Endodermal cell (in vitro differentiated cells): ENCODE measurements at regions not wholly inside any gene's neighbourhood (a gene's known extent, or its start where the extent isn't known, plus 50 kb on each side); places are given as distances from the start of the nearest gene placed in this dataset.

ENCODE experiments used
- DNase-seq: peaks from one replicate; pipeline ENCODE4 v3.0.0-alpha.2; 2017
- H3K27ac ChIP-seq: 2 replicates; pipeline ENCODE4 v1.5.1; 2013; ENCODE audit warnings: mild to moderate bottlenecking, low read depth, low read length, moderate library complexity
- H3K27me3 ChIP-seq: 2 replicates; pipeline ENCODE4 v1.6.1; 2013; ENCODE audit warnings: mild to moderate bottlenecking, low read length, moderate library complexity; ENCODE audit not compliant: insufficient read depth, control insufficient read depth, poor library complexity, severe bottlenecking
- H3K36me3 ChIP-seq: 2 replicates; pipeline ENCODE4 v1.7.0; 2013; ENCODE audit warnings: mild to moderate bottlenecking, low read length, moderate library complexity; ENCODE audit not compliant: control insufficient read depth, insufficient read depth
- H3K4me1 ChIP-seq: one replicate; pipeline ENCODE4 v1.7.0; 2013; ENCODE audit warnings: low read length; ENCODE audit not compliant: control insufficient read depth, insufficient read depth
- H3K4me3 ChIP-seq: 2 replicates; pipeline ENCODE4 v1.5.1; 2013; ENCODE audit warnings: mild to moderate bottlenecking, low read length, moderate library complexity
- H3K9ac ChIP-seq: 2 replicates; pipeline ENCODE4 v1.6.1; 2013; ENCODE audit warnings: mild to moderate bottlenecking, low read length, moderate library complexity; ENCODE audit not compliant: poor library complexity, severe bottlenecking; ENCODE audit errors: extremely low read depth
- H3K9me3 ChIP-seq: 2 replicates; pipeline ENCODE4 v1.6.1; 2013; ENCODE audit warnings: mild to moderate bottlenecking, low read length, moderate library complexity; ENCODE audit not compliant: control insufficient read depth
- H3K27ac Mint-ChIP-seq: 2 replicates; pipeline ENCODE4 v1.8.0; 2020; ENCODE audit warnings: mixed read lengths
- H3K27me3 Mint-ChIP-seq: 2 replicates; pipeline ENCODE4 v1.8.0; 2021; ENCODE audit warnings: mild to moderate bottlenecking, mixed read lengths; ENCODE audit not compliant: insufficient read depth
- H3K36me3 Mint-ChIP-seq: 2 replicates; pipeline ENCODE4 v1.8.0; 2020; ENCODE audit warnings: low read depth, mixed read lengths
- H3K4me1 Mint-ChIP-seq: 2 replicates; pipeline ENCODE4 v1.8.0; 2020; ENCODE audit warnings: mixed read lengths
- H3K4me3 Mint-ChIP-seq: 2 replicates; pipeline ENCODE4 v1.8.0; 2020; ENCODE audit warnings: mild to moderate bottlenecking, moderate library complexity, mixed read lengths
- H3K9me3 Mint-ChIP-seq: 2 replicates; pipeline ENCODE4 v1.8.0; 2020; ENCODE audit warnings: mild to moderate bottlenecking, mixed read lengths
- WGBS, 2 experiments: methylation state at CpG; one replicate each; pipeline versions ENCODE4 v1.1.5 to v1.1.7; 2013; ENCODE audit warnings: missing lambda C conversion rate in 2 of 2, mixed read lengths in 1 of 2; ENCODE audit not compliant: insufficient coverage in 1 of 2, insufficient read length in 1 of 2; 5-methylcytosine and 5-hydroxymethylcytosine counted together
- TF ChIP-seq, protein P1 (sequence below): fragments of 200-600 bp; sonication (generic); conservative IDR thresholded peaks from 2 replicates; pipeline ENCODE4 v1.5.0; 2021; ENCODE audit warnings: antibody characterized with exemption, mild to moderate bottlenecking

DNA sequence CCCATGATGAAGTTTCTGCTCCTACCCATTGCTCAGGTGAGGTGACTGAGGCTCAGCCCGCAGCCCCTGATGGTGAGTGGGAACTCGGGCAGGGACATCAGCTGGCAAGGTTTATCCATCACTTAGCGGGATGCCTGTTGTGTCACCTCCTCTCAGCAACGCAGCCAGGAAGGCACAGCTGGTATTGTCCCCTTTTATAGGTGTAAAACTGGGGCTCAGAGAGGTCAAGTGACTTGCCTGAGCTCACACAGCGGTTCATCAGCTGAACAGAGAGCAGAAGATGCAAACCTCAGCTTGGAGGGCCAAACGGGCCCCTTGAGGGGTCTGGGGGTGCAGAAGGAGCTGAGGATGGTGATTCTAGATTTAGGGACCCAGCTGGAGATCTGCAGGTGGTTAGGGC lies 143.6 kb downstream of the PHETA1 start:
- no peak for DNase-seq
- peaks cover 8% of the 10 kb centered on the region for H3K36me3 Mint-ChIP-seq
- no peaks in the 10 kb centered on the region for H3K27me3 ChIP-seq
- no peak overlapping the region for H3K27ac Mint-ChIP-seq
- no peak overlapping the region for H3K4me3 Mint-ChIP-seq
- H3K9me3 ChIP-seq, result no peaks in the 10 kb centered on the region
- H3K4me1 Mint-ChIP-seq, result no peaks in the 10 kb centered on the region
- H3K27me3 Mint-ChIP-seq, result no peaks in the 10 kb centered on the region
- TF ChIP-seq, protein P1, sequence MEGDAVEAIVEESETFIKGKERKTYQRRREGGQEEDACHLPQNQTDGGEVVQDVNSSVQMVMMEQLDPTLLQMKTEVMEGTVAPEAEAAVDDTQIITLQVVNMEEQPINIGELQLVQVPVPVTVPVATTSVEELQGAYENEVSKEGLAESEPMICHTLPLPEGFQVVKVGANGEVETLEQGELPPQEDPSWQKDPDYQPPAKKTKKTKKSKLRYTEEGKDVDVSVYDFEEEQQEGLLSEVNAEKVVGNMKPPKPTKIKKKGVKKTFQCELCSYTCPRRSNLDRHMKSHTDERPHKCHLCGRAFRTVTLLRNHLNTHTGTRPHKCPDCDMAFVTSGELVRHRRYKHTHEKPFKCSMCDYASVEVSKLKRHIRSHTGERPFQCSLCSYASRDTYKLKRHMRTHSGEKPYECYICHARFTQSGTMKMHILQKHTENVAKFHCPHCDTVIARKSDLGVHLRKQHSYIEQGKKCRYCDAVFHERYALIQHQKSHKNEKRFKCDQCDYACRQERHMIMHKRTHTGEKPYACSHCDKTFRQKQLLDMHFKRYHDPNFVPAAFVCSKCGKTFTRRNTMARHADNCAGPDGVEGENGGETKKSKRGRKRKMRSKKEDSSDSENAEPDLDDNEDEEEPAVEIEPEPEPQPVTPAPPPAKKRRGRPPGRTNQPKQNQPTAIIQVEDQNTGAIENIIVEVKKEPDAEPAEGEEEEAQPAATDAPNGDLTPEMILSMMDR, result no peak
- H3K4me3 ChIP-seq, result no peak overlapping the region
- H3K9ac ChIP-seq, result no peak overlapping the region
- WGBS, 2 experiments, result 96 to 98% methylated on average over 6 of the region's 6 CpGs
- no peaks in the 10 kb centered on the region for H3K9me3 Mint-ChIP-seq
- H3K27ac ChIP-seq, result no peak overlapping the region
- H3K36me3 ChIP-seq, result no peaks in the 10 kb centered on the region
- H3K4me1 ChIP-seq, result no peaks in the 10 kb centered on the region

DNA sequence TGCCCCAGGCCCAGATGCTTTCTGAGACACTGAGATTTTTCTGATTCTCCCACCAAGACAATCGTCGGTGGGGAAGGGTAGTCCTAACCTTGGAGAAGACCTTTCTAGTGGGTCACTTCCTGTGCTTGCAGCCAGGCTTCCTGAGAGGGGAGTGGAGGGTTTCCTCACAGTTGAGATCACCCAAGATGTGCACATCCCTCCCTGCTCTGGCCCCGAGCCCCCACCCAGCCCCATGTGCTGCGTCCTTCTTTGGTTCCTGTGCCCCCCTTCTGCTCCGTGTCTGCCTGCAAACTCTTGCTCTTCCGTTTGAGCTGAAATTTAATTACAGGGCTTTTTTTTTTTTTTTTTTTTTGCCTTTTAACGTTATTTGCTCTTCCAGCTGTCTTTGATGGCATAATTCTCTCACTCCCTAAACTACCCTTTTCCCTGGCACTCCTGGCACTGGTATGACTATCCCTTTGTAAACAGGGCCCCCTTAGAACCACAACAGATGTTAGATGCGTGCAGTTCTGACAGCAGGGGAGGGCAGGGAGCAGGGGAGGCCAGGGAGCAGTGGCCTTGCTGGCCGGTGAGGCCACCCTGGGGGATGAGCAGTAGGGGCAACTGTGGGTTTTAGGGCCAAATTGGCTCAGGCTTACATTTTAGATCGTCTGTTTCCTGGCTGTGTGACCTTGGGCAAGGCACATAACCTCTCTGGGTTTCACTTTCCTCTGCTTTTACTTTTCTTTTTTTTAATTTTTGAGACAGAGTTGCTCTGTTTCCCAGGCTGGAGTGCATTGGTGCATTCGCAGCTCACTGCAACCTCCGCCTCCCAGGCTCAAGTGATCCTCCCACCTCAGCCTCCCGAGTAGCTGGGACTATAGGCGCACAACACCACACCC lies 144.5 kb downstream of the PHETA1 start:
- H3K9ac ChIP-seq, result no peak overlapping the region
- DNase-seq, result no peak
- H3K36me3 Mint-ChIP-seq, result peaks cover 9% of the 10 kb centered on the region

DNA sequence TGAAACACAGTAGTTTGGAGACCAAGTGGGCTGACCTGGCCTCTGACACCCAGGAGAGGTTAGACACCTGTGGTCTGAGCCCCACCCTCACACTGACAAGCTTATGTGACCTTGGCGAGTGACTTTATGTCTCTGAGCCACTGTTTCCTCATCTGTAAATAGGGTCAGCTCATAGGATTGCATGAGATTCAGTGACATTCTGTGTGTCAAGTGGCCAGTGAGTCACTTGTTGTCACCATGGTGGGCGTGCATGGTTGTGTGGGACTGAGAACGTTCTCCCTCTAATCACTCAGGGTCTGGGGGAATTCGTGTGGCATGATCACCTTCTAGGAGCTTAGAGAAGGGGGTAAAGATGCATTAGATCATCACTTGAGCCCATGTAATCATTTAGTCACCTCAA lies 146.4 kb downstream of the PHETA1 start:
- no peaks in the 10 kb centered on the region for H3K36me3 ChIP-seq
- H3K9me3 ChIP-seq, result no peaks in the 10 kb centered on the region
- H3K4me3 ChIP-seq, result no peak overlapping the region
- no peak overlapping the region for H3K9ac ChIP-seq
- H3K36me3 Mint-ChIP-seq, result peaks cover 18% of the 10 kb centered on the region
- H3K4me1 ChIP-seq, result no peaks in the 10 kb centered on the region
- 80 to 82% methylated on average over 2 to 4 of the region's 4 CpGs for WGBS, 2 experiments
- H3K27ac Mint-ChIP-seq, result no peak overlapping the region
- no peaks in the 10 kb centered on the region for H3K9me3 Mint-ChIP-seq
- TF ChIP-seq, protein P1, result no peak
- no peaks in the 10 kb centered on the region for H3K4me1 Mint-ChIP-seq
- no peaks in the 10 kb centered on the region for H3K27me3 Mint-ChIP-seq
- H3K4me3 Mint-ChIP-seq, result no peak overlapping the region
- no peaks in the 10 kb centered on the region for H3K27me3 ChIP-seq
- H3K27ac ChIP-seq, result no peak overlapping the region
- no peak for DNase-seq

More for the DNA sequence above, 144.5 kb downstream of the PHETA1 start:
- WGBS, 2 experiments, result 85 to 90% methylated on average over 5 to 12 of the region's 14 CpGs
- no peaks in the 10 kb centered on the region for H3K4me1 ChIP-seq
- Mint-ChIP-seq H3K9me3 (no peaks in the 10 kb centered on the region), H3K27me3 (no peaks in the 10 kb centered on the region), H3K4me1 (no peaks in the 10 kb centered on the region), H3K4me3 (no peak overlapping the region), H3K27ac (no peak overlapping the region)
- H3K9me3 ChIP-seq, result no peaks in the 10 kb centered on the region
- H3K27me3 ChIP-seq, result no peaks in the 10 kb centered on the region
- TF ChIP-seq, protein P1, result no peak
- H3K27ac ChIP-seq, result no peak overlapping the region
- no peak overlapping the region for H3K4me3 ChIP-seq
- H3K36me3 ChIP-seq, result no peaks in the 10 kb centered on the region
